ENCODE measurements at regions not wholly inside any gene's neighbourhood (a gene's known extent, or its start where the extent isn't known, plus 50 kb on each side); places are given as distances from the start of the nearest gene placed in this dataset.
A peak's percentile ranks its signal among the peaks of the same experiment; 100 is the strongest.
"Not testable (repeated sequence)": the region's sequence is repeated elsewhere in the genome, so short reads cannot be mapped to it uniquely, and the experiment has no call there.

- no peak for DNase-seq
These were observed 1288.6 kb upstream of the CNTN5 start for GRCh38 chr11:97732011-97732632.

DNA sequence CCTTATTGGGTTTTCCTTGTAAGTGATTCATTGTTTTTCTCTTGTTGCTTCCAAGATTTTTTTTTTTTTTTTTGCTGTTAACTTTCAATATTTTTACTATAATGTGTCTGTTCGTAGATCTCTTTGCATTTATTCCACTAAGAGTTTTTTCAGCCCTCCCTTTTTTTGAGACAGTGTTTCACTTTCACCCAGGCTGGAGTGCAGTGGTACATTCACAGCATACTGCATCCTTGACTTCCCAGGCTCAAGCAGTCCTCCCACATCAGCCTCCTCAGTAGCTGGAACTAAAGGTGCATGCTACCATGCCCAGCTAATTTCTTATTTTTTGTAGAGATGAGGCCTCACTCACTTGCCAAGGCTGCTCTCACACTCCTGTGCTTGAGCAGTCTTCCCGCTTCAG is 1282.0 kb upstream of the CNTN5 start:
- no peak for DNase-seq

GRCh38 chr11:97739932-97740800 is 1280.6 kb upstream of the CNTN5 start:
- peak; percentile 8 for DNase-seq

- DNase-seq = no peak
These were observed 1280.0 kb upstream of the CNTN5 start for GRCh38 chr11:97740801-97741151.

DNA sequence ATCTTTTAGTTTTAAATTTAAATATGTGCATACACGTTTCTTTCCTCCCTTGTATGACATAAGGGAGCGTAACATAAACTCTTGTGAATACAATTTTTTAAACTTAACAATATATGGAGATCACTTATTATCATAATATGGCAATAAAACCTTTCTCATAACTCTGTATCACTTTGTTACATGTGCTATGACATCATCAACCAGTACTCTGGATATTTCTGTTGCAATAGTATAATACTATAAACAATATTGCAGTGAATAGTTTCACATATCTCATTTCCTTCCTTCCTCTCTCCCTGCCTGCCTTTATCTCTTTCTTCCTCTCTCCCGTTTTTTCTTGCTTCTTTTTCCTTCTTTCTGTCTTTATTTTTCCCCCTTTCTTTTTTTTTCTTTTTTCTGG is 1278.0 kb upstream of the CNTN5 start:
- no peak for DNase-seq

GRCh38 chr11:97743205-97743742 is 1277.5 kb upstream of the CNTN5 start:
- no peak for DNase-seq

- no peak for DNase-seq
These were observed 1275.2 kb upstream of the CNTN5 start for GRCh38 chr11:97745515-97746050.

GRCh38 chr11:97746818-97747217 is 1273.9 kb upstream of the CNTN5 start:
- DNase-seq = no peak

DNA sequence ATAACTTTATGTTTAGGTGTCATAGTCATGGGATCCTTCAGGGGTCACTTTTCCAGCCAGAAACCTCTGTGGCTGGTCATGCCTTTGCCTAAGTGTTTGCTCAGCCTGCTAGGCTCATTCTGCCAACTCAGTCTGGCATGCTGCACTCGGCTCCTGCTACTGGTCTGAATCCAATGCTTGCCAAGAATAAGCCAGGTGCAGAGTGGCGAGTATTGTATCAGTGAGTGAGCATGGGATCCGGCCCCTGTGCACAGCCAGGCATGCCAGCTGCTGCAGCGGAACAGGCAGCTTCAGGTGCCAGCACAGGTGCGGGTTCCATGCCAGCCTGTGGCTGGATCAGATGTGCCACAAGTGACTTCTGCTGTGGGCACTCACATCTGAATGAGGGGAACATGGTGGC is 1269.3 kb upstream of the CNTN5 start:
- no peak for DNase-seq

- no peak for DNase-seq
These were observed 1268.8 kb upstream of the CNTN5 start for GRCh38 chr11:97751952-97752351.

DNA sequence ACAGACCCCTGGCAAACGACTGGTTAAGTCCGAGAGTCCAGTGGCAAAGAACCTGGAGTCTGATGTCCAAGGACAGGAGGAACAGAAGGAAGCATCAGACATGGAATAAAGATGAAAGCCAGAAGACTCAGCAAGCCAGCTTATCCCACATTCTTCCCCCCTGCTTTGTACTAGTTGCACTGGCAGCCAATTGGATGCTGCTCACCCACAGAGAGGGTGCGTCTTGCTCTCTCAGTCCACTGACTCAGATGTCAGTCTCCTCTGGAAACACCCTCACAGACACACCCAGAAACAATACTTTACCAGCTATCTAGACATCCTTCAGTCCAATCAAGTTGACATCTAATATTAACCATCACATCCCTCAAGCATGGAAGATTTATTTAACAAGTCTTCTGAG is 1265.8 kb upstream of the CNTN5 start:
- DNase-seq = no peak

DNA sequence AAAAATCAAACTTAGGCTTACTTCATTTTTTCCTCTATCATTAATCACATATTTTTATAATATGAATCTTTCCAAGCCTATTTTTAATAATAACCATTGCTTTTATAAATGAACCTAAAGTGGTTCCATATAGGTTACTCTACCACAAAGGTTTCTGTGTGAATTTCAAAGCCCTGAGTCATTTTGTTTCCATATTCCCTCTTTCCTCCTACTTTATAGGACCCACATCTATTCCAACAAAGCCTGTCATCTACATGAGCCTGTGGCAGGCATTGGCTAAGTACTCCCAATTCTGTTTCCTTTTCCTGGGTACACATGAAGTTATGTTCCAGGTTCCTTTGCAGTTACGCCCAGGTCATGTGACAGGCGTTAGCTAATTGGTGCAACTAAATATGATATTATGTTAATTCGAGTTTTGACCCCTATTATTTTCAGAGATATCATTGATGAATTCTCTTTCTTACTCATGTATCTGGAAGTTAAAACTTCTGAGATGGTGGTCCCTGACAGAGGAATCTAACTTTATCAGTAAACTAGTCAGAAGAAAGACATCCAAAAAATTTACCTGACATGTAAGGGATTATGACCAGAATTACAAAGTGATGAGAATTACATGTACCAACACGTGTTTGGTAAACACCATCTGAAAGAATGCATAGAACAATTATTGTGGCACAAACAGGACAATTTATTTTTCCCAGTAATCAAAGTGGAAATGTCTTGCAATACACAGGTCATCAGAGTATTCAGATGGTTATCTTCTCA is 1264.0 kb upstream of the CNTN5 start:
- DNase-seq = no peak

- no peak for DNase-seq
These were observed 1259.6 kb upstream of the CNTN5 start for GRCh38 chr11:97761175-97761574.

- no peak for DNase-seq
These were observed 1256.6 kb upstream of the CNTN5 start for GRCh38 chr11:97764193-97764592.

GRCh38 chr11:97764605-97765004 is 1256.1 kb upstream of the CNTN5 start:
- no peak for DNase-seq

DNA sequence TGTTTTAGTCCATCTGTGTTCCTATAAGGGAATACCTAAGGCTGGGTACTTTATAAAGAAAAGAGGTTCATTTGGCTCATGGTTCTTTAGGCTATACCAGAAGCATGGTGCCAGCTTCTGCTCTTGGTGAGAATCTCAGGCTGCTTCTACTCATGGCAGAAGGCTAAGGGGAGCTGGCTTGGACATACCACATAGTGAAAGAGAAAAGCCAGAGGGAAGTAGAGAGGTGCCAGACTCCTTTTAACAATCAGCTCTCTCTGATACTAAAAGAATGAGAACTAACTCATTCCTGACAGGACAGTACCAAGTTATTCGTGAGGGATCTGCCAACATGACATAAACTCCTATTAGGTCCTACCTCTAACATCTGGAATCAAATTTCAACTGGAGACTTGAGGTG is 1250.2 kb upstream of the CNTN5 start:
- DNase-seq = no peak

DNA sequence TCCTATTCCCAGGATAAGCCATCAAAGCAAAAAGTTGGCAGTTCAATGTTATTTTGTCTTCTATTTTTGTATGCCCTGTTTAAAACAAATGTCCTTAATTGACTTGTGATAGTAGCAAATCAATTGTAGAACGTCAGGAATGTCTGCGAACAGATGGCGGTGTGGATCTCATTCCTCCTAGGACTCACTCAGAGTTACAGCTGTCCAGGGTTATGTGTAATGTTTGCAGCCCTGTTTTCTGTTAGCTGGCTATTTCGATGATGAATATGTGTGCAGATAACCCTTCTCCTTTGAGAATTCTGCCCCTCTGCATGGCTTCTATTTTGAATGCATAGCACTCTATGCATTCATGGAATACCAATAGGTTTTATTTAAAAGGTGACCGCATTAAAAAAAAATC is 1248.0 kb upstream of the CNTN5 start:
- peak; percentile 39 for DNase-seq

DNA sequence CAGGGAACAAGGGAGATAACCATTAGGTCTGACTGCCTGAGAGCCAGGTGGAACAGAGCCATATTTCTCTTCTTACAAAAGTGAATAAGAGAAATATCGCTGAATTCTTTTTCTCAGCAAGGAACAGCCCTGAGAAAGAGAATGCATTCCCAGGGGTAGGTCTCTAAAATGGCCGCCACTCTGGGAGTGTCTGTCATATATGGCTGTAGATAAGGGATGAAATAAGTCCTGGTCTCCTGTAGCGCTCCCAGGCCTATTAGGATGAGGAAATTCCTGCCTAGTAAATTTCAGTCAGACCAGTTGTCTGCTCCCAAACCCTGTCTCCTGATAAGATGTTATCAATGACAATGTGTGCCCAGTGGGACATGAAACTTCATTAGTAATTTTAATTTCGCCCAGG is 1236.4 kb upstream of the CNTN5 start:
- DNase-seq = not testable (repeated sequence)

DNA sequence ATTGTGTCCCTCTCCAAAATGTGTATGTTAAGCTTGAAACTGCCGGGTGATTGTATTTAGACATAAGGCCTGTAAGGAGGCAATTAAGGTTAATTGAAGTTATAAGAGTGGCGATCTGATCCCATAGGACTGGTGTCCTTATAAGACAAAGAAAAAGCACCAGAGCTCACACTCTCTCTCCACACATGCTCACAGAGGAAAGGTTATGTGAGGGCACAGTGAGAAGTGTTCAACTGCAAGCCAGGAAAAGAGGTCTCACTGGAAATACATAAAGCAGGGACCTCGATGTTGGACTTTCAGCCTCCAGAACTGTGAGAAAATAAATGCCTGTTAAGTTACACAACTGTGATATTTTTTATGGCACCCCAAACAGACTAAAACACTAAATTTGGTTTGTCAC is 1233.8 kb upstream of the CNTN5 start:
- DNase-seq = no peak

- no peak for DNase-seq
These were observed 1225.9 kb upstream of the CNTN5 start for GRCh38 chr11:97794876-97795275.

- DNase-seq = no peak
These were observed 1219.9 kb upstream of the CNTN5 start for GRCh38 chr11:97800891-97801290.

- DNase-seq = no peak
These were observed 1206.3 kb upstream of the CNTN5 start for GRCh38 chr11:97814325-97814959.

DNA sequence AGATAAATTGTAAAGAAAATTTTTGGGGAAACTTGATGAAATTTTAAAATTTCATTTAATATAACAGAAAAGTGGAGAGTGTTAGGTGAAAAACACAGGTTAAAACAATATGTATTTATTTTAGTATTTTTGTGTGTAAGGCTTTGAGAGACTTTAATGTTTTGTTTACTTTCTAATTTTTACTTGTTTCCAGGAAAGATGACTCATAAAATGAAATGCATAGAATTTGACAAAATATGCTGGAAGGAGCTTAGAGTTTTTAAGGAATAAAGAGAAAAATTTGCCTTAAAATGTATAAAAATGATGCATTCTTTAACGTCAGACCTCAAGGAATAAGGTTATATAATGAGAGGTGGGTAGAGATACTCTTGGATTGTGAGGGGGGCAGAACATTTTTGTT is 1205.1 kb upstream of the CNTN5 start:
- DNase-seq = no peak

Data from NCI-H1694 treated with DMSO at 0.1 percent for 48 hours (cell line).